CD14-positive monocyte (primary cell): ENCODE measurements at regions not wholly inside any gene's neighbourhood (a gene's known extent, or its start where the extent isn't known, plus 50 kb on each side); places are given as distances from the start of the nearest gene placed in this dataset.

Experiments used
- DNase-seq, 3 donors: peaks; one replicate each; pipeline ENCODE4 v3.0.0-alpha.2; 2011 to 2022
- H2AFZ ChIP-seq: 2 replicates; pipeline ENCODE4 v1.6.0; 2012; ENCODE audit warnings: mild to moderate bottlenecking, low read depth, low read length, inconsistent platforms; ENCODE audit not compliant: insufficient read depth, poor library complexity, severe bottlenecking
- H3K27ac ChIP-seq, 2 donors: 1 replicate in 1 of 2; 2 replicates in 1 of 2; pipeline ENCODE4 v1.5.1; 2012 to 2013; ENCODE audit warnings: low read length in 2 of 2, control low read depth in 1 of 2, inconsistent platforms in 1 of 2, low read depth in 1 of 2, mild to moderate bottlenecking in 1 of 2
- H3K27me3 ChIP-seq, 2 donors: one replicate each; pipeline versions ENCODE4 v1.6.0 to v1.6.1; 2011 to 2013; ENCODE audit warnings: low read length in 2 of 2; ENCODE audit not compliant: control insufficient read depth in 2 of 2, insufficient read depth in 2 of 2
- H3K36me3 ChIP-seq, 2 donors: replicated peaks in 1 of 2; 1 replicate in 1 of 2; 2 replicates in 1 of 2; pipeline versions ENCODE4 v1.5.1 to v1.6.1; 2012 to 2013; ENCODE audit warnings: low read length in 2 of 2, control low read depth in 1 of 2, inconsistent platforms in 1 of 2, mild to moderate bottlenecking in 1 of 2; ENCODE audit not compliant: insufficient read depth in 2 of 2, control insufficient read depth in 1 of 2
- H3K4me1 ChIP-seq, 2 donors: 1 replicate in 1 of 2; 2 replicates in 1 of 2; pipeline versions ENCODE4 v1.5.1 to v1.6.1; 2012 to 2013; ENCODE audit warnings: low read length in 2 of 2, control low read depth in 1 of 2, inconsistent platforms in 1 of 2, mild to moderate bottlenecking in 1 of 2, moderate library complexity in 1 of 2; ENCODE audit not compliant: insufficient read depth in 2 of 2, control insufficient read depth in 1 of 2
- H3K4me2 ChIP-seq: replicated peaks from 2 replicates; pipeline ENCODE3; 2012; ENCODE audit warnings: low read length, moderate library complexity, mild to moderate bottlenecking; ENCODE audit not compliant: poor library complexity, severe bottlenecking; ENCODE audit errors: extremely low read depth
- H3K4me3 ChIP-seq, 3 experiments: fragments of 200-600 bp in 1 of 3; sonication (generic) in 1 of 3; replicated peaks in 1 of 3; 1 replicate in 2 of 3; 2 replicates in 1 of 3; pipeline ENCODE4 v1.5.1; 2011 to 2013; ENCODE audit warnings: low read length in 3 of 3, mild to moderate bottlenecking in 3 of 3, control low read depth in 2 of 3, low read depth in 2 of 3, inconsistent platforms in 1 of 3, moderate library complexity in 1 of 3
- H3K79me2 ChIP-seq: 2 replicates; pipeline ENCODE4 v1.6.0; 2012; ENCODE audit warnings: mild to moderate bottlenecking, control low read depth, inconsistent platforms, low read length, moderate library complexity; ENCODE audit not compliant: insufficient read depth
- H3K9ac ChIP-seq: 2 replicates; pipeline ENCODE4 v1.6.0; 2017; ENCODE audit warnings: low read length, mild to moderate bottlenecking; ENCODE audit not compliant: insufficient read depth, poor library complexity, severe bottlenecking
- H3K9me3 ChIP-seq, 2 donors: replicated peaks in 1 of 2; 1 replicate in 1 of 2; 2 replicates in 1 of 2; pipeline versions ENCODE4 v1.5.1 to v1.6.1; 2012 to 2013; ENCODE audit warnings: low read length in 2 of 2, control low read depth in 1 of 2; ENCODE audit not compliant: control insufficient read depth in 1 of 2, insufficient read depth in 1 of 2
- H4K20me1 ChIP-seq: 2 replicates; pipeline ENCODE4 v1.6.0; 2012; ENCODE audit warnings: mild to moderate bottlenecking, low read length, control low read depth, moderate library complexity; ENCODE audit not compliant: insufficient read depth
- H3K27ac Mint-ChIP-seq, 7 donors: one replicate each; pipeline ENCODE4 v1.8.0; 2020; ENCODE audit warnings: mild to moderate bottlenecking in 7 of 7, mixed read lengths in 7 of 7, moderate library complexity in 6 of 7, inconsistent platforms in 2 of 7
- H3K27me3 Mint-ChIP-seq, 3 donors: one replicate each; pipeline ENCODE4 v1.8.0; 2021 to 2022; ENCODE audit warnings: low read depth in 3 of 3, mild to moderate bottlenecking in 3 of 3, mixed read lengths in 3 of 3, moderate library complexity in 3 of 3, inconsistent platforms in 1 of 3
- H3K36me3 Mint-ChIP-seq, 2 donors: one replicate each; pipeline ENCODE4 v1.8.0; 2020; ENCODE audit warnings: mixed read lengths in 2 of 2, inconsistent platforms in 1 of 2, mild to moderate bottlenecking in 1 of 2
- H3K4me1 Mint-ChIP-seq: one replicate; pipeline ENCODE4 v1.8.0; 2020; ENCODE audit warnings: mild to moderate bottlenecking, mixed read lengths
- H3K4me3 Mint-ChIP-seq, 2 donors: one replicate each; pipeline ENCODE4 v1.8.0; 2020; ENCODE audit warnings: mild to moderate bottlenecking in 2 of 2, mixed read lengths in 2 of 2, moderate library complexity in 1 of 2
- H3K9me3 Mint-ChIP-seq, 7 donors: one replicate each; pipeline ENCODE4 v1.8.0; 2020 to 2022; ENCODE audit warnings: mixed read lengths in 7 of 7, mild to moderate bottlenecking in 6 of 7, moderate library complexity in 6 of 7, inconsistent platforms in 2 of 7
- CTCF ChIP-seq: fragments of 200-600 bp; IDR thresholded peaks from one replicate; pipeline ENCODE4 v1.8.0; 2022; ENCODE audit warnings: antibody characterized with exemption, mild to moderate bottlenecking
- WGBS: methylation state at CpG from one replicate; pipeline ENCODE4 v1.1.5; 2013; ENCODE audit warnings: missing lambda C conversion rate; ENCODE audit not compliant: insufficient coverage; 5-methylcytosine and 5-hydroxymethylcytosine counted together
- intact Hi-C, 2 donors: fragments of 100-400 bp; cut with micrococcal nuclease; formaldehyde crosslinking; loops; one replicate each; pipeline versions ENCODE4 v1.15.0 to v1.15.1; 2023

- no peaks in the 10 kb centered on the region for H3K36me3 ChIP-seq
- no peaks in the 10 kb centered on the region for H3K79me2 ChIP-seq
- H3K4me1 ChIP-seq, result no peaks in the 10 kb centered on the region
- no peak for DNase-seq
- H3K4me1 Mint-ChIP-seq, result no peaks in the 10 kb centered on the region
- H3K27me3 Mint-ChIP-seq, result peaks cover 2 to 5% (median 3%) of the 10 kb centered on the region in 3 donors
- H4K20me1 ChIP-seq, result no peaks in the 10 kb centered on the region
- no peak overlapping the region for H2AFZ ChIP-seq
- peaks cover 2 to 21% (median 13%) of the 10 kb centered on the region in 7 donors for H3K9me3 Mint-ChIP-seq
- no peaks in the 10 kb centered on the region for H3K36me3 Mint-ChIP-seq
- H3K4me2 ChIP-seq, result no peak overlapping the region
- H3K27ac ChIP-seq, result no peak overlapping the region
- no peak overlapping the region for H3K4me3 Mint-ChIP-seq
- H3K27me3 ChIP-seq, result no peaks in the 10 kb centered on the region
- no peak overlapping the region for H3K27ac Mint-ChIP-seq
- TF ChIP-seq CTCF, result no peak
- WGBS, result 100% methylated on average over 2 of the region's 2 CpGs
- H3K9ac ChIP-seq, result no peak overlapping the region
- H3K4me3 ChIP-seq, result no peak overlapping the region
- intact Hi-C loops, result no loop called here
- peaks cover 4 to 8% of the 10 kb centered on the region in 2 donors for H3K9me3 ChIP-seq
Measured at GRCh38 chr12:90069711-90070110, 361.1 kb upstream of the ATP2B1 start.

- Histone ChIP-seq H3K9me3 (peaks cover 4 to 8% of the 10 kb centered on the region in 2 donors), H3K36me3 (no peaks in the 10 kb centered on the region), H3K79me2 (no peaks in the 10 kb centered on the region), H3K27ac (no peak overlapping the region), H4K20me1 (no peaks in the 10 kb centered on the region), H3K4me2 (no peak overlapping the region), H2AFZ (no peak overlapping the region), H3K4me1 (no peaks in the 10 kb centered on the region), H3K9ac (no peak overlapping the region), H3K4me3 (no peak overlapping the region), H3K27me3 (no peaks in the 10 kb centered on the region)
- H3K4me1 Mint-ChIP-seq, result no peaks in the 10 kb centered on the region
- no peak for TF ChIP-seq CTCF
- H3K27me3 Mint-ChIP-seq, result peaks cover 0 to 2% (median 2%) of the 10 kb centered on the region in 3 donors
- no CpG with 5 or more reads among the region's 1 CpG for WGBS
- H3K27ac Mint-ChIP-seq, result no peak overlapping the region
- H3K36me3 Mint-ChIP-seq, result no peaks in the 10 kb centered on the region
- H3K9me3 Mint-ChIP-seq, result peaks cover 2 to 21% (median 10%) of the 10 kb centered on the region in 7 donors
- intact Hi-C loops, result no loop called here
- H3K4me3 Mint-ChIP-seq, result no peak overlapping the region
- DNase-seq, result no peak
Measured at GRCh38 chr12:90067791-90068190, 359.2 kb upstream of the ATP2B1 start.
